HG03558 (cell line): ENCODE measurements at regions not wholly inside any gene's neighbourhood (a gene's known extent, or its start where the extent isn't known, plus 50 kb on each side); places are given as distances from the start of the nearest gene placed in this dataset.
"Not testable (repeated sequence)": the region's sequence is repeated elsewhere in the genome, so short reads cannot be mapped to it uniquely, and the experiment has no call there.

Source experiments
- ATAC-seq: cut with Tn5 transposase; IDR thresholded peaks from one replicate; pipeline ENCODE4 v1.9.1; 2021; ENCODE audit warnings: moderate number of reproducible peaks; ENCODE audit not compliant: unreplicated experiment; ENCODE audit errors: extremely low read depth

DNA sequence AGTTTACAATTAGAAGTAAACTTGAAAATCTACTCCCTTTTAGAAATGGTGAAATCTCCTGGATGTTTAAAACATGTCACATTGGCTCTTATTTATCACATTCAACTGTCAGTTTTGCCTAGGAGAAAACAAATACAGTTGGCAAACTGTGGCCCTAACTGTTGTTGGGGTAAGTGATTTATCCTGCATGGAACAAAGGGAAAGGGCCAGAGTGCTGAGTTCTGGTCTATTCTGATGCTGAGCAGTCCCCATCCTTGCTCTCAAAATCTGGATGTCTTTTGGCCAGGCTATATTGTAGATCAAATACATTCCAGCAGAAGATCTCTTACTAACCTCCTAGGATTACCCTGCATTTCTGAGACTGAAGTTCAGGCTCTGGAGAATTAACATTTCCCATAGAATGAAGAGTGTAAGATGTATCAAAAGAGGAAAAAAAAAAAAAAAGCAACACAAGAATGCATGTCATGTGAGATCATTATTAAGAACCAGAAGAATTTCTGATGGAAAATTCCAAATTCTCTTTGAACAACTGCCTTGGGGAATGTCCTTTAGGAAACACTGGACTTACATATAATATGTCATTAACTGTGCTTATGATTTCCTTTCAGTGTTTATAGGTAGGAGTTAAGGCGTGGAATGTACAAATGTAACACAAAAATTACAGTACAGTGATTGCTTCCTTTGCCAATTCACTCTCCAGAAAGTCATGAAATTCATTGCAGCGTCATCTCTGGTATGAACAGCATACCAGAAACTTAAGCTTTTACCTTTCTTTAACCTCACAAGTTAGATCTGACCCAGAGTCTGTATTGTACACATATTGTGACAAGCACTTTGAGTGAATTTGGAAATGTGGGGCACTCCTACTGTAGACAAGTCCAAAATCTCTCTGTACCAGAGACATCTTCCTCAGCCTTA, 1012.5 kb upstream of the LCORL start:
- ATAC-seq: no peak

DNA sequence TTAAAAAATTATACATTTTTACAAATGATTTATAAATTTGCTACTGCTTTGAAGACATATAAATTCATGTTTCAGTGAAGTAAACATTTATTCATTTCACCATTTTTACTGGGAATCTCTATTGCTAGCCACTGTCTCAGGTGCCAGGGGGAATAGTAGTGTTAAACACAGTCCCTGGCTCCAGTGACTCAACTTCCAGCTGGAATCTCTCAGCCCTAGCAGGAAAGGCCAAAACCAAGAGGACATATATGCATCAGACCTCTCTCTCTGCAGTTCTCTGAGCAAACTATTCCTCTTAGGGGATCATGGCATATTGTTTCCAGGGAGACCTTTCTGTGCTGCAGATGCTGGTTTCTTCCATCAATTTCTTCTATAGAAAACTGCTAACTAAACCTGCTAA, 1009.0 kb upstream of the LCORL start:
- no peak for ATAC-seq

DNA sequence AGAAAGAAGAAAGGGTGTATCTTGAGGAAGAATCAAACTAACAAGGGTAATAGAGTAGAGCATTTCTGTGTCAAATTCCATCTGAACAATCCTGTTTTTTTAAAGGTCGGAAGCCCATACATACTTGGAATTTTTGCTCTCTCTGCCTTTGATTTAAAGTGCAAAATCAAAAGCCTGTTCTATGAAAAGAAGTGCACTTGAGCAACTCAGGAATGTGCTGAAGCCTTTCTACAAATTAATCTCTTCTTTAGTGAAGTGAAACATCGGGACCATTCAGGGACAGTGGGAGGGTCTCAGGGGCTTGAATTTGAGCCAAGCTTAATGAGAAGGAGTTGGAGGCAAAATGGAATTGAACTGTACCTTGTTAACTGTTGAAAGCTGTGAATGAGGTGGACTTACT, 1008.5 kb upstream of the LCORL start:
- ATAC-seq: no peak

DNA sequence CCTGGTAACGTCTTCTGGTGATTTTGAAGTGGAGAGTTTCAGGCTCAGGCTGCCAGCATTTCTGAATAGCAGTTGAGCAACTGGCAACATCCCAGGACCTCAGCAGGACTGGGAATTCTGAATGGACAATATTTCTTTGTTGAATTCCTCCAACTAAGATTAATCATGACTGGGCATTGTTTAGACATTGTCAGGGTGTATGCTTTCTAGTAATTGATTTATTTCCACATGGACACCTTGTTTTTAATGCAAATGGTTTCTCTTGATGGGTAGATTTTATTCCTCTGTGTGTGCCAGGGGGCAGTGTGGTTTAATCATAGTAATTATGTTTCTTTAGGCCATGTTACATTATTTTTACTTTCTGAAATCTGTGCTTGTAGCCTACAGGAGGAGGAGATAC, 1004.7 kb upstream of the LCORL start:
- ATAC-seq: no peak

DNA sequence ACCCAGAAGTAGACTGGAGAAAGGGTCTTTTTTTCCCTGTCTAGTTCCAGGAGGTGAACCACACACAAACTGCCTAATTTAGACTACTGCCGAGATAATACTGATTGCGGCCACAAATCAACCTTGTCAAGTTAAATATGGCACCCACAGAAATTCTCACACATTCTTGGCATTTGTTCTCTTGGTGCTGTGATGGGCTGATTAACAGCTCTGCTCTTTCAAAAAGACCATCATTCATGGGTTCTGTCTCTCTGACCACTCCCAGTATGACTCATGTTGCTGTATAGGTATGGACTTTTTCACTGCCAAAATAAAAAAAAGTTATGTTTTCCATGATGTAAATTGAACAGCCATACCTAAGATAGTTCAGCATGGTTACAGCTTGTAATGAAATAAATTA, 1003.5 kb upstream of the LCORL start:
- no peak for ATAC-seq

DNA sequence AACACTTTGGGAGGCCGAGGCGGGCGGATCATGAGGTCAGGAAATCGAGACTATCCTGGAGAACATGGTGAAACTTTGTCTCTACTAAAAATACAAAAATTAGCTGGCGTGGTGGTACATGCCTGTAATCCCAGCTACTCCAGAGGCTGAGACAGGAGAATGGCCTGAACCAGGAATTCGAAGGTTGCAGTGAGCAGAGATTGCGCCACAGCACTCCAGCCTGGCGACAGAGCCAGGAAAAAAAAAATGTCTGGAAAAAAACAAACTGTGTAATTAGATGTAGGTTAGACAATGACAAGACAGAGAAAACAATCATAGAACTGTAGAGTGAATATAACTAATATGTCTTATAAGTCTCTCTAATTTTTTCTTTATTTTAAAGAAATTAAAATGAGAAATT, 1002.5 kb upstream of the LCORL start:
- ATAC-seq: no peak

DNA sequence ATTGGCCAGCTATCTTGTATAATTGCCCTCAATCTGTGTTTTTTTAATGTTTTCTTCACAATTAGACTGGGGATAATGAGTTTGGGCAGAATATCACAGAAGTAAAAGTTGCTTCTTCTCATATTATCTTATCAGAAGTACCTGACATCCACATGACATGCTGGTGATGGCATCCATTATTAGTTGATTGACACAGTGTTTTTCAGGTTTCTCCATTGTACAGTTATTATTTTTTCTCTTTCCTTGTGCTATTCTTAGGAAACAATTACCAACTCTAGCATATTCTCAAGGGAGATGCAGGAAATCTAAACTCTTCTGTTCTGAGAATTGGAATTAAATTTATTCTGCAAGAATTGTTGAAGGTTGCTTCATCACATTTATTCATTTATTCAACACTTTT, 1000.1 kb upstream of the LCORL start:
- no peak for ATAC-seq

DNA sequence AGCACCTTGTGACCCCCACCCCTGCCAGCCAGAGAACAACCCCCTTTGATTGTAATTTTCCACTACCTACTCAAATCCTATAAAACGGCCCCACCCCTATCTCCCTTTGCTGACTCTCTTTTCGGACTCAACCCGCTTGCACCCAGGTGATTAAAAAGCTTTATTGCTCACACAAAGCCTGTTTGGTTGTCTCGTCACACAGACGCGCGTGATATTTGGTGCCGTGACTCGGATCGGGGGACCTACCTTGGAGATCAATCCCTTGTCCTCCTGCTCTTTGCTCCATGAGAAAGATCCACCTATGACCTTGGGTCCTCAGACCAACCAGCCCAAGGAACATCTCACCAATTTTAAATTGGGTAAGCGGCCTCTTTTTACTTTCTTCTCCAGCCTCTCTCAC, 995.0 kb upstream of the LCORL start:
- not testable (repeated sequence) for ATAC-seq

DNA sequence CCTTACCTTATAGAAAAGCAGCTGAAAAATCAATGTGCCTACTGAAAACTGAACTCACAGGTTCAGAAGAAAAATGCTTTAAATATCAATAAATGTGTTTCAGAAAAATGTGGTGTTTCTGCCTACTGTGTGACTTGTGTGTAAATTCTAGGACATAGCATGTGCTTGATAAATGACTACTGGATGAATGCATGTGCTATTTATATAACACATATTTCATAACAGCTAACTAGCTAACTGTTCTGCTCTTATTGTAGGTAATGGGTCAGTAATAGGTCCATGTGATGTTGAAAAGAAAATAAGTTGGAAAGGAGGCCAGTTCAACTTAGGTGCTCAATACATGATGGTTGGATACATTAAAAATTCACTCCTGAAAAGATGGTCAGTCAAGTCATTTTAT, 993.0 kb upstream of the LCORL start:
- ATAC-seq: no peak

DNA sequence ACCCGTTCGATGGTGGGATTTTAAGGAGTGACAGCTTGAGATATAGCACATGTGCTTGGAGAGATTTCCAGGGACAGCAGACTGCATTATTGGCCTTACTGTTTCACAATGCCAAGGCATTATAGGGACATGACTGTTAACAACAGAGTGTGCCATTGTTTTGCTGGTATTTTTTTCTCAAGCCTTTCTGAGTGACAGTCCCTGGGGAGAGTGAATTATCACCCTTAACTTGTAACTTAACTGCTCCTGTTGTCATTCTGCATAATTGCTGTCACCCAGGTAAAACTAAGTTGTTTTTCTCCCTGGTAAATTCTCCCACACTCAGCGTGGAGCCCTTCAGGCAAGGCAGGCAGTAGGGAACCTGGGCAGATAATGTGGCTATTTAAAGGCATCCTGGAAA, 989.2 kb upstream of the LCORL start:
- no peak for ATAC-seq

DNA sequence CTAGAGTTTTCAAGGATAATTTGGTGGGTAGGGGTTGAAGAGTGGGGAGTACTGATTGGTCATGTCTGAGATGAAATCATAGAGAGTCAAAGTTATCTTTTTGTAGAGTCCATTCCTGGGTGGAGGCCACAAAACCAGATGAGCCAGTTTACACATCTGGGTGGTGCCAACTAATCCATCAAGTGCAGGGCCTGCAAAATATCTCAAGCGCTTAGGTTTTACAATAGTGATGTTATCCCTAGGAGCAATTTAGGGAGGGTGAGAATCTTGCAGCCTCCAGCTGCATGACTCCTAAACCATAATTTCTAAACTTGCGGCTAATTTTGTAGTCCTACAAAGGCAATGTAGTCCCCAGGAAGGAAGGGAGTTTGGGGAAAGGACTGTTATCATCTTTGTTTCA, 988.3 kb upstream of the LCORL start:
- ATAC-seq: no peak

DNA sequence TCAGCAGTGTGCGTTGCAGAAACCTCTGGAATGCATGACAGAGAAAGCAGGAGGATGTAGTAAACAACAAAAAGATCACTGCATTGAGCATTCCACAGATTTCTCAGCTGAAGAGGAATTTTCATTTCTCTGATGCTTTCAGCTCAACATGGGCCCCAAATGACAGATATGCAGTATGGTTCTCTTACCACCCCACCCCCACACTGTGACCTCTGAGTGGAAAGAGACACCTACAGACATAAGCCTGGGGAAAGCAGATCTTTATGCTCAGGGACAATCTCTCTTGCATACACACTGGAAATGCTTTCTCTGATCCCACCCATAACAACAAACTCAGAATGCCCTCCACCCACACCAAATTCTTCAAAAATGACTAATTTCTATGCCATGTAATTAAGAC, 983.7 kb upstream of the LCORL start:
- ATAC-seq: no peak

DNA sequence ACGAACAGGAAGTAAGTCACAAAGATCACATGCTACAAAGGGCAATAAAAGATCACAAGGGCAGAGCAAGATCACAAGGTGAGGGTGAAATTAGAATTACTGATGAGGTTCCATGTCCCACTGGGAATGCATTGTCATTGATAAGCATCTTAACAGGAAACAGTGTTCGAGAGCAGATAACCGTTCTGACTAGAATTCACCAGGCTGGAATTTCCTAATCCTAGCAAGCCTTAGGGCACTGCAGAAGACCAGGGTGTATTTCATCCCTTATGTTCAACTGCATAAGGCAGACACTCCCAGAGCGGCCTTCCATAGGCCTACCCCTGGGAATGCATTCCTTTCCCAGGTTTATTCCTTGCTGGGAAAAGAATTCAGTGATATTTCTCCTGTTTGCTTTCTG, 980.6 kb upstream of the LCORL start:
- ATAC-seq: no peak

DNA sequence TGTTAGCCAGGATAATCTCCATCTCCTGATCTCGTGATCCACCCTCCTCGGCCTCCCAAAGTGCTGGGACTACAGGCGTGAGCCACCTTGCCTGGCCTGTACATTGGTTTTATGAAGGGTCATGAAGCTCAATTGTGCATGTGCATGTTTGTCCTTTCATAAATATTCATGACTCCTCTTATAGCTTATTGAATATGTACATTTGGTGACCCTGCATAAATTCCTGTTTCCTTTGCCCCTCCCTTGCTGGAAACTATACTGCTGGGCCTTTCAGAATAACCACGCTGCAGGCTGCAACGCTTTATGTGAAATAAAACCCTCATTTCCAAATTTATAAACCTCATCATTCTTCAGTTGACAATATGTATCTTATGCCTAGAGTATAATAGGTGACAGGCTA, 978.0 kb upstream of the LCORL start:
- ATAC-seq: no peak

DNA sequence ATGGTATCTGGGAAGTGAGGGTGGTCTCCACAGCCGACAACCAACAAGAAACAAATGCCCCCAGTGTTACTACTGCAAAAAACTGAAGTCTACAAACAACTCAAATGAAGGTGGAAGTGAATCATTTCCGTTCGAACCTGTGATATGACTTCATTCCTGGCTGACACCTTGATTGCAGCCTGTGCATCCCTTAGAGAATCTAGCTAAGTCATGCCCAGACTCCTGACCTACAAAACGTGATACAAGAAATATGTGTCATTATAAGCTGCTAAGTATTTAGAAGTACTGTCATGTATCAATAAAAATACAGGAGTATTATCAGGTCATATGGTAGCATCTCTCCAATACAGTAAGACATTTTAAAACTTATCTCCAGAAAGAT, 959.7 kb upstream of the LCORL start:
- ATAC-seq: no peak

DNA sequence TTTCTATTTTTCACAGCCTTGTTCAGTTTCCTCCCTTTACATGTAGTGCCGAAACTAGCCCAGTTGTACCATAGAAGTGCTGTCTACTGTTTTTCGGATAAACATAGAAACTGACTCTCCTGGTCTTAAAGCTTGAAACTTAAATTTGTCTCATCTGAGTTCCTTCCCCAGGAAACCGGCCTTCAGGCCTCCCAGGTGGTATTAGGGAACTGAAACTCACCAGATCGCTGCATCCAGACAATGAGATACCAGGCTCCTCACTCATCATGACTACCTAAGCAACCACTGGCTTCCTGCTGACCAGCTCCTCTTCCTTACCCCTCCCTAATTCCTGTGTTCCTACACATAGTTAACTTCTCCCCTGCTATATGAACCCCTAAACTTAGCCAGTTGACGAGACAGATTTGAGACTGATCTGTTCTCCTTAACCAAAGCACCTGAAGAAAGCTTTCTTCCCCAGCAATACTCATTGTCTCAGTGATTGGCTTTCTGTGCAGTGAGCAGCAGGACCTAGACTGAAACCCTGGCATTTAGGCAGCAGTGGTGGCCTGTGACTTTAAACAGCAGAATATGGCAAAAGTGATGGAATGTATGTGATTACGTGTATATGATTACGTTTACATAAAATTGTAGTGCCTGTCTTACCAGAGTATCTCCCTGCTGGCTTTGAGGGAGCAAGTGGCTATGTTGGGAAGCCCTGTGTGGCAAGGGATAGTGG, 959.1 kb upstream of the LCORL start:
- ATAC-seq: no peak

DNA sequence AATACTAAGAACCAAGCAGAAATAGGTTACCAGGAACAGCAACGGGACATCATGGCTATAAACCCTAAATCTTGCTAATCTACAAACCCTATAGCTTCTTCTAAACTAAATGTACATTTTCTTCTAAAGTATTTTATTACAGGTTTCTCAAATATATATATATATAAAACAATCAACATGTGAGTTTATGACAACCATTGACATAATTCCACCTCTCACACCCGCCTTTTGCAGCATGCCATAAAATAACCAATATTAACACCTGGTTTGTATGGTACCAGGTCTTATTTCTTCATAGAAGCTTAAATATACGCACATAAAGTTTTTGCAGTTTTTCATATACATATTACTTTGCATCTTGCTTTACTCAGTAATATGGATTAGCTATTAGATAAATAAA, 955.3 kb upstream of the LCORL start:
- ATAC-seq: no peak

DNA sequence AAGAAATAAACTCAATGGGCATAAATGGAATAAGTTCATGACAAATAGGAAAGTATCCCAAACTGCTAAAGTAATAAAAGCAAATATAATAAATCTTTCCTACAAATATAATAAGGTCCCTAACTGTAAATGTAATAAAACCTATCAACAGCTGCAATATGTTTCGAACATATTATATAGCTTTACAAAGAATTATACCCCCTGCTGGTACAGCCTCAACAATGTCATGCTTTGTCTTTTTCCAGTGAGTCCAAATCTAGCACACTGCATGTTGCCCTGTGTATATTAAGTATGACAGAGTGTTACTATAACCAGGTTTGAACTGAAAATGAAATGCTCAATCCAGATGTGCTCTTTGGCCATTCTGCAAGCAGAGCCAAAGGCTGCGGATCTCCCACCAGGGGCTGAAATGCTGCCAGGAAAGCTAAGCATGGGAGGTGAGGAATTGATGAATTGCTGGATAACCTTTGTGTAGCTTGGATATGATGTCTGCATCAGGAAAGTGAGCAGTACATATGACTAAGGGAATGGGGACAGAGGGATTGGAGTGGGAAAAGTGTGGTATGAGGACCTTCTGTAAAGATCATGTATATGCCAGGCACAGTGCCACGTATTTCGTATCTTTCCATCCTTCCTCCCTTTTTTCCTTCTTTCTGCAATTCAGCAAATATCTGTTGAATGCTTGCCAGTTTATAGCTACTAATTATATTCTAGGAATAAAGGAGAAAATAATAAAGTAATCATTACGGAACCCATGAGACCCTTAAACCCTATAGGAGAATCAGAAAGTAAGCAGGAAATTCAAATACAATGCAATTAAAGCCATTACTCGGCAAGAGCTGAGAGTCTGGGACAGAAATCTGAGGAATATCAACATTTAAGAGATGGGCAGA, 954.6 kb upstream of the LCORL start:
- ATAC-seq: no peak

DNA sequence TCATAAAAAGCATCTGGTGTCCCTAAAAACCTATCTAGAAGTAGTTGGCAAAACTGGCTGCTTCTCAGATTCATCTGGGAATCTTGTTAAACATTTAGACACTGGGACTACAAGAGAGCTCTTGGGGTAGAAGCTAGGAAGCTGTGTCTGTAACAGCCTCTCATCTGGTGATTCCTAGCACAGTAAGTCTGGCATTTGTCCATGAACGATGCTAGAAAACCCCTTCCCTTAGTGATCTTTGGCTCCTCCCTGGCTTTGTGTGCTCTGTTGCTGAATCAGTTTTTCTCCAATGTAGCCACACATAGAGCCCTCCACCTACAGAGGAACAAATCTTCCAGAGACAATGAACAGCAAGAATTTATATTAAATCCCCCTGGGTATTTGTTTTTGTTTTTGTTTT, 951.7 kb upstream of the LCORL start:
- ATAC-seq: no peak

DNA sequence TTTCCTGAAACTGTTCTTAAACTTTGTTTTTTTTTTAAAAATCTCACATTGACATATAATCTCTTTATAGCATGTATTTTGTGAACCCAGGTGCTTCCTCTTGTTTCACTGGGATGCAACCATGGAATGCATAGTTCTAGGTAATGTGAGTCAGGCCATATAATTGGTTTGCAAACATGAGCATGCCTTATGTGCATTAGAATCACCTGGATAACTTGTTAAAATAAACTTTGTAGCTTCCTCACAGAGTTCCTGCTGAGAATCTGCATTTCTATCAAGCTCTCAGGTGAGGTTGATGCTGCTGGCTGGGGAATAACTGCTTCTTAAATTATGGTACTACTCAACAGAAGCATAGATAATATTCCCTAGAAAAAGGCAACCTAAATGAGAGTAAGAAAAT, 940.3 kb upstream of the LCORL start:
- no peak for ATAC-seq

DNA sequence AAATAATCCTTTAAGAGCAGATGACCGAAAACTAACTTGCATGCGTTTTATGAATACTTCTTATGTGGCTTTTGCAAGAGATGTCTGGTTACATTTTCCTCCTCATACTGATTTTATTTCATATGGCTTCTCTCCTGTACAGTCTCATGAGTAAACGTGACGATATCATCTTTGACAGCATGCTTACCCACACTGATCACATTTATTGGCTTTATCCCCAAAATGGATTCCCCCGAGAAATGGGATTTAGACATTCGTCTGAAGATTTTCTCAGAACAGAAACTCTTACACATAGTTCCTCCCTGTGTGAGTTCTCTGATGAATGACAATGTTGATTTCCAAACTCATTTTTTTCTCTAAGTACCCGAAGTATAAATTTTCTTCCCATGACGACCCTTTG, 939.7 kb upstream of the LCORL start:
- no peak for ATAC-seq
